HCT116 (cell line): ENCODE measurements at regions not wholly inside any gene's neighbourhood (a gene's known extent, or its start where the extent isn't known, plus 50 kb on each side); places are given as distances from the start of the nearest gene placed in this dataset.

Source experiments
- ATAC-seq: fragments of 200-7000 bp; cut with Tn5 transposase; 2 replicates; pipeline ENCODE4 v1.9.1; 2020; ENCODE audit warnings: mild to moderate bottlenecking, moderate library complexity
- BruUV-seq: library from RNA; stranded (reverse); fragments of 400-500 nt; replicated peaks from 2 replicates; lab custom pipeline; 2021; lab: Mats Ljungman, UMichigan
- CTCF ChIA-PET: fragments of 300-600 bp; sonication (Branson Sonifier 250); formaldehyde crosslinking; loops from one replicate; lab custom pipeline; 2021; ENCODE audit warnings: antibody characterized with exemption; lab: Charles Lee
- POLR2A ChIA-PET: fragments of 300-600, 350-600 bp; sonication (Branson Sonifier 250); formaldehyde crosslinking; loops from one replicate; lab custom pipeline; 2021; ENCODE audit warnings: antibody characterized with exemption; lab: Charles Lee
- RAD21 ChIA-PET, 2 experiments: fragments of 300-600 bp; sonication (Branson Sonifier 250); formaldehyde crosslinking; loops; one replicate each; lab custom pipeline; 2023; ENCODE audit warnings: low total read pairs in 2 of 2; ENCODE audit not compliant: uncharacterized antibody in 2 of 2, unreplicated experiment in 2 of 2, low non-redundant PET in 1 of 2; lab: Charles Lee
- DNase-seq: peaks from one replicate; pipeline ENCODE4 v3.0.0-alpha.2; 2010; ENCODE audit warnings: low read depth, low spot score
- H2AFZ ChIP-seq: fragments of 200-600 bp; shearing (Covaris generic), sonication (generic); 2 replicates; pipeline ENCODE4 v1.6.1; 2017; ENCODE audit warnings: low read depth, mixed run types, mixed read lengths, antibody characterized with exemption, low read length; ENCODE audit not compliant: poor library complexity, severe bottlenecking
- H3K27ac ChIP-seq: 2 replicates; pipeline ENCODE4 v1.5.1; 2012; ENCODE audit warnings: low read depth, low read length
- H3K27me3 ChIP-seq: fragments of 200-600 bp; sonication (generic); 2 replicates; pipeline ENCODE4 v1.6.1; 2016; ENCODE audit warnings: mixed run types, low read length, mixed read lengths; ENCODE audit not compliant: insufficient read depth
- H3K36me3 ChIP-seq, 2 experiments: fragments of 200-500 bp in 1 of 2; fragments of 200-600 bp in 1 of 2; sonication (Bioruptor generic) in 1 of 2; sonication (generic) in 1 of 2; 2 replicates each; pipeline versions ENCODE4 v1.5.1 to v1.6.1; 2014 to 2016; ENCODE audit warnings: low read length in 2 of 2, inconsistent platforms in 1 of 2, mixed read lengths in 1 of 2, mixed run types in 1 of 2; ENCODE audit not compliant: insufficient read depth in 2 of 2, control insufficient read depth in 1 of 2
- H3K4me1 ChIP-seq, 2 experiments: fragments of 200-600 bp in 1 of 2; sonication (generic) in 1 of 2; 2 replicates each; pipeline versions ENCODE4 v1.5.1 to v1.6.1; 2012 to 2017; ENCODE audit warnings: low read length in 2 of 2, inconsistent platforms in 1 of 2, mild to moderate bottlenecking in 1 of 2, mixed read lengths in 1 of 2, mixed run types in 1 of 2, moderate library complexity in 1 of 2; ENCODE audit not compliant: insufficient read depth in 2 of 2, control insufficient read depth in 1 of 2
- H3K4me2 ChIP-seq: fragments of 200-600 bp; sonication (generic); 2 replicates; pipeline ENCODE4 v1.6.1; 2017; ENCODE audit warnings: mixed run types, low read length, mixed read lengths
- H3K4me3 ChIP-seq, 2 experiments: fragments of 200-600 bp in 1 of 2; sonication (generic) in 1 of 2; replicated peaks in 1 of 2; 2 replicates each; pipeline ENCODE4 v1.5.1; 2011 to 2016; ENCODE audit warnings: low read length in 2 of 2, control low read depth in 1 of 2, low read depth in 1 of 2, mild to moderate bottlenecking in 1 of 2, mixed read lengths in 1 of 2, mixed run types in 1 of 2
- H3K79me2 ChIP-seq: fragments of 200-600 bp; sonication (generic); 2 replicates; pipeline ENCODE4 v1.6.1; 2017; ENCODE audit warnings: mild to moderate bottlenecking, mixed run types, low read length, moderate library complexity, mixed read lengths; ENCODE audit not compliant: insufficient read depth
- H3K9ac ChIP-seq: fragments of 200-600 bp; sonication (generic); 2 replicates; pipeline ENCODE4 v1.6.1; 2016; ENCODE audit warnings: low read length, mixed read lengths
- H3K9me2 ChIP-seq: fragments of 200-600 bp; sonication (generic), shearing (Covaris generic); 2 replicates; pipeline ENCODE4 v1.6.1; 2017; ENCODE audit warnings: mixed run types, mild to moderate bottlenecking, moderate library complexity; ENCODE audit not compliant: insufficient read depth
- H3K9me3 ChIP-seq, 2 experiments: fragments of 200-500 bp in 1 of 2; fragments of 200-600 bp in 1 of 2; sonication (Bioruptor generic) in 1 of 2; sonication (generic) in 1 of 2; 2 replicates each; pipeline ENCODE4 v1.6.1; 2014 to 2017; ENCODE audit warnings: low read length in 2 of 2, mixed read lengths in 2 of 2, inconsistent platforms in 1 of 2, low read depth in 1 of 2, mild to moderate bottlenecking in 1 of 2, mixed run types in 1 of 2, moderate library complexity in 1 of 2; ENCODE audit not compliant: control insufficient read depth in 1 of 2, insufficient read depth in 1 of 2
- H4K20me1 ChIP-seq: fragments of 200-600 bp; sonication (generic), shearing (Covaris generic); 2 replicates; pipeline ENCODE4 v1.6.1; 2017; ENCODE audit warnings: mixed run types, mild to moderate bottlenecking, moderate library complexity; ENCODE audit not compliant: insufficient read depth
- ATF3 ChIP-seq: IDR thresholded peaks from 2 replicates; pipeline ENCODE4 v1.6.1; 2012
- CEBPB ChIP-seq: IDR thresholded peaks from 2 replicates; pipeline ENCODE4 v1.6.1; 2012; ENCODE audit warnings: low read depth
- EGR1 ChIP-seq: IDR thresholded peaks from 2 replicates; pipeline ENCODE4 v1.6.1; 2012; ENCODE audit warnings: low read depth
- ELF1 ChIP-seq: IDR thresholded peaks from 2 replicates; pipeline ENCODE4 v1.6.1; 2012; ENCODE audit warnings: low read depth, borderline replicate concordance
- FOSL1 ChIP-seq: IDR thresholded peaks from 2 replicates; pipeline ENCODE4 v1.6.1; 2012; ENCODE audit warnings: low read depth
- JUND ChIP-seq: IDR thresholded peaks from 2 replicates; pipeline ENCODE4 v1.6.1; 2012
- MAX ChIP-seq: IDR thresholded peaks from 2 replicates; pipeline ENCODE4 v1.6.1; 2012
- POLR2A ChIP-seq: IDR thresholded peaks from 2 replicates; pipeline ENCODE4 v1.7.0; 2011; ENCODE audit warnings: borderline replicate concordance; ENCODE audit not compliant: insufficient read depth, insufficient read length; ENCODE audit errors: extremely low read depth
- POLR2AphosphoS5 ChIP-seq: IDR thresholded peaks from 2 replicates; pipeline ENCODE4 v1.6.1; 2011; ENCODE audit warnings: mild to moderate bottlenecking, low read depth, low read length, moderate library complexity
- RAD21 ChIP-seq: IDR thresholded peaks from 2 replicates; pipeline ENCODE4 v1.6.1; 2012; ENCODE audit warnings: low read depth, mild to moderate bottlenecking
- SRF ChIP-seq: IDR thresholded peaks from 2 replicates; pipeline ENCODE4 v1.6.1; 2012; ENCODE audit warnings: low read depth
- TCF7L2 ChIP-seq: IDR thresholded peaks from 2 replicates; pipeline ENCODE4 v1.7.0; 2011; ENCODE audit warnings: borderline replicate concordance, inconsistent platforms; ENCODE audit not compliant: insufficient read depth, insufficient read length; ENCODE audit errors: extremely low read depth
- ZNF274 ChIP-seq: fragments of 200-500 bp; sonication (Bioruptor generic); IDR thresholded peaks from 2 replicates; pipeline ENCODE4 v1.6.1; 2014; ENCODE audit warnings: mild to moderate bottlenecking, low read depth, low read length, inconsistent platforms
- intact Hi-C: fragments of 100-400 bp; cut with micrococcal nuclease; formaldehyde crosslinking; loops from 2 replicates; pipeline ENCODE4 v1.10.0; 2022

- H3K27me3 ChIP-seq: peaks cover 57% of the 10 kb centered on the region
- RAD21 ChIA-PET: no interaction called here
- POLR2A ChIA-PET: no interaction called here
- DNase-seq (no peak), ATAC-seq (no peak)
- H3K79me2 ChIP-seq: no peaks in the 10 kb centered on the region
- no peaks in the 10 kb centered on the region for H3K4me1 ChIP-seq
- H3K9me2 ChIP-seq: no peaks in the 10 kb centered on the region
- no peak overlapping the region for H3K4me2 ChIP-seq
- intact Hi-C loops: no loop called here
- no peaks in the 10 kb centered on the region; the same call in 1 of the 2 replicates for H4K20me1 ChIP-seq
- H3K9me3 ChIP-seq: no peaks in the 10 kb centered on the region
- TF ChIP-seq POLR2A (no peak), EGR1 (no peak), TCF7L2 (no peak), JUND (no peak), MAX (no peak), ATF3 (no peak), ZNF274 (no peak), POLR2AphosphoS5 (no peak), RAD21 (no peak), SRF (no peak), FOSL1 (no peak), ELF1 (no peak), CEBPB (no peak)
- CTCF ChIA-PET: no interaction called here
- no peak overlapping the region for H3K27ac ChIP-seq
- no peak overlapping the region for H3K4me3 ChIP-seq
- no TSS peak for BruUV-seq
- H3K36me3 ChIP-seq: no peaks in the 10 kb centered on the region
- no peak overlapping the region for H3K9ac ChIP-seq
- H2AFZ ChIP-seq: no peak overlapping the region
Measured at GRCh38 chr18:57301573-57302559, 50.5 kb upstream of the ST8SIA3 start.
